ENCODE measurements at regions not wholly inside any gene's neighbourhood (a gene's known extent, or its start where the extent isn't known, plus 50 kb on each side); places are given as distances from the start of the nearest gene placed in this dataset.

- H3K36me3 ChIP-seq, result no peaks in the 10 kb centered on the region
- H3K4me1 ChIP-seq, result peaks cover 0 to 10% (median 0%) of the 10 kb centered on the region in 4 donors
- H3K9me3 ChIP-seq, result no peaks in the 10 kb centered on the region
- H3K27me3 ChIP-seq, result no peaks in the 10 kb centered on the region
- no peak overlapping the region for H3K27ac ChIP-seq
- no peak overlapping the region for H3K4me3 ChIP-seq
- ATAC-seq (no peak), DNase-seq (no peak)
- TF ChIP-seq CTCF (IDR thresholded peaks at IDR 0.05) (no peak), POLR2A (IDR thresholded peaks at IDR 0.05) (no peak)
- WGBS (ENCODE audit: insufficient coverage, low coverage, low lambda C conversion rate, missing lambda C conversion rate), result 54% methylated on average over 1 of the region's 1 CpG
- intact Hi-C loops (cut with DNase I), result no loop called here
Measured at GRCh38 chr4:155592938-155593297, 73.7 kb upstream of the GUCY1A1 start.

GRCh38 chr4:155592179-155592937 is 74.3 kb upstream of the GUCY1A1 start:
- Histone ChIP-seq H3K36me3 (no peaks in the 10 kb centered on the region), H3K27me3 (no peaks in the 10 kb centered on the region), H3K4me3 (no peak overlapping the region), H3K9me3 (no peaks in the 10 kb centered on the region), H3K27ac (no peak overlapping the region), H3K4me1 (peaks cover 0 to 6% (median 0%) of the 10 kb centered on the region in 4 donors)
- ATAC-seq (no peak), DNase-seq (no peak)
- intact Hi-C loops (cut with DNase I), result no loop called here
- TF ChIP-seq POLR2A (IDR thresholded peaks at IDR 0.05) (no peak), CTCF (IDR thresholded peaks at IDR 0.05) (no peak)
- WGBS (ENCODE audit: insufficient coverage, low coverage, low lambda C conversion rate, missing lambda C conversion rate), result 50% methylated on average over 3 of the region's 3 CpGs

- H3K36me3 ChIP-seq, result no peaks in the 10 kb centered on the region
- no peak overlapping the region for H3K4me3 ChIP-seq
- H3K9me3 ChIP-seq, result no peaks in the 10 kb centered on the region
- no peaks in the 10 kb centered on the region for H3K27me3 ChIP-seq
- peaks cover 0 to under 1% (median 0%) of the 10 kb centered on the region in 4 donors for H3K4me1 ChIP-seq
- DNase-seq (no peak), ATAC-seq (no peak)
- H3K27ac ChIP-seq, result no peak overlapping the region
- 90% methylated on average over 6 of the region's 6 CpGs for WGBS (ENCODE audit: insufficient coverage, low coverage, low lambda C conversion rate, missing lambda C conversion rate)
- TF ChIP-seq CTCF (IDR thresholded peaks at IDR 0.05) (no peak), POLR2A (IDR thresholded peaks at IDR 0.05) (no peak)
- intact Hi-C loops (cut with DNase I), result no loop called here
Measured at GRCh38 chr4:155591738-155592143, 74.9 kb upstream of the GUCY1A1 start.

DNA sequence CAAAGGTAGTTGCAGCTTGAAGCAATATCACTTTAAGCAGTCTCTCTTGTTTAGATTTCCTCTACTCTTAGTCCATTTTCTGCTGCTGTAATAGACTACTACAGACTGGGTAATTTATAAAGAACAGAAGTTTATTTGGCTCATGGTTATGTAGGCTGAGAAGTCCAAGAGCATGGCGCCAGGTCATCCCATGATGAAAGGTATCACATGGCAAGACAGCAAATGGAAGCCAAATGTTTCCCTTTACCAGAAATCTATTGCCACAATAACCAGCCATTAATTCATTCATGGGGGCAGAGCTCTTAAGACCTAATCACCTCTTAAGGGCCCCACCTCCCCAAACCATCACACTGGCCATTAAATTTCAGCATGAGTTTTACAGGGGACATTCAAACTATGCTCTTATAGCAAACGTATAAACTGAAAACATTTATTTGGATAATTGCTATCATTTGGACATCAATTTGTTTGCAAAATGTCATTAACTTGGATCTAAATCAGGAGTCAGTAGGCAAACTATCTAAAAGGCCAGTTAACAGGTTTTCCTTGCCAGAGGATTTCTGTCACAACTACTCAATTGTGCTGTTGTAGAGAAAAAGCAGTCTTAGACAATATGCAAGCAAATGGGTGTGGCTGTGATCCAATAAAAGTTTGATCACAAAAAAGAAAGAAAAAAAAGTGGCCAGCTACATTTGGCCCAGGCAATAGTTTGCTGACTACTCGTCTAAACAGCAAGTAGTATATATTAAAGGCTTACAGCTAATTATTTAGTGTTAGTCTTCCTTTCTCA is 75.7 kb upstream of the GUCY1A1 start:
- intact Hi-C loops (cut with DNase I), result no loop called here
- 74% methylated on average over 3 of the region's 3 CpGs for WGBS (ENCODE audit: insufficient coverage, low coverage, low lambda C conversion rate, missing lambda C conversion rate)
- no peaks in the 10 kb centered on the region for H3K4me1 ChIP-seq
- no peaks in the 10 kb centered on the region for H3K27me3 ChIP-seq
- DNase-seq (no peak), ATAC-seq (no peak)
- no peak overlapping the region for H3K27ac ChIP-seq
- no peaks in the 10 kb centered on the region for H3K9me3 ChIP-seq
- TF ChIP-seq POLR2A (IDR thresholded peaks at IDR 0.05) (no peak), CTCF (IDR thresholded peaks at IDR 0.05) (no peak)
- no peak overlapping the region for H3K4me3 ChIP-seq
- no peaks in the 10 kb centered on the region for H3K36me3 ChIP-seq
